Activated naive CD4-positive, alpha-beta T cell (primary cell): ENCODE measurements at regions not wholly inside any gene's neighbourhood (a gene's known extent, or its start where the extent isn't known, plus 50 kb on each side); places are given as distances from the start of the nearest gene placed in this dataset.
A peak's percentile ranks its signal among the peaks of the same experiment; 100 is the strongest.

Experiments used
- DNase-seq, 4 experiments: peaks; one replicate each; lab custom pipeline; 2025; lab: John Stamatoyannopoulos, UW

DNA sequence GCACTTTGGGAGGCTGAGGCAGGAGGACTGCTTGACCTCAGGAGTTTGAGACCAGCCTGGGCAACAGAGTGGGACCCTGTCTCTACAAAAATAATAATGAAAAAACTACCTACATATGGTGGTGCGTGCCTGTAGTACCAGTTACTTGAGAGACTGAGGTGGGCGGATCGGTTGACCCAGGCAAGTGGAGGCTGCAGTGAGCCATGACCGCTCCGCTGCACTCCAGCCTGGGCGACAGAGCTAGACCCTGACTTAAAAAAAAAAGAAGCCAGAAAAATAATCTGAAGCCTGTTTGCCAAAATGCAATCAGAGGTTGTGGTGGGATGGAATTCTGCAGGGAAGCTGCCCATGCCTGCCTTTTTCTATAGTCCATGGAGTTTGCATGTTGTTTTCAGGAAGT lies 50.4 kb upstream of the GGTA1 start:
- DNase-seq: no peak

DNA sequence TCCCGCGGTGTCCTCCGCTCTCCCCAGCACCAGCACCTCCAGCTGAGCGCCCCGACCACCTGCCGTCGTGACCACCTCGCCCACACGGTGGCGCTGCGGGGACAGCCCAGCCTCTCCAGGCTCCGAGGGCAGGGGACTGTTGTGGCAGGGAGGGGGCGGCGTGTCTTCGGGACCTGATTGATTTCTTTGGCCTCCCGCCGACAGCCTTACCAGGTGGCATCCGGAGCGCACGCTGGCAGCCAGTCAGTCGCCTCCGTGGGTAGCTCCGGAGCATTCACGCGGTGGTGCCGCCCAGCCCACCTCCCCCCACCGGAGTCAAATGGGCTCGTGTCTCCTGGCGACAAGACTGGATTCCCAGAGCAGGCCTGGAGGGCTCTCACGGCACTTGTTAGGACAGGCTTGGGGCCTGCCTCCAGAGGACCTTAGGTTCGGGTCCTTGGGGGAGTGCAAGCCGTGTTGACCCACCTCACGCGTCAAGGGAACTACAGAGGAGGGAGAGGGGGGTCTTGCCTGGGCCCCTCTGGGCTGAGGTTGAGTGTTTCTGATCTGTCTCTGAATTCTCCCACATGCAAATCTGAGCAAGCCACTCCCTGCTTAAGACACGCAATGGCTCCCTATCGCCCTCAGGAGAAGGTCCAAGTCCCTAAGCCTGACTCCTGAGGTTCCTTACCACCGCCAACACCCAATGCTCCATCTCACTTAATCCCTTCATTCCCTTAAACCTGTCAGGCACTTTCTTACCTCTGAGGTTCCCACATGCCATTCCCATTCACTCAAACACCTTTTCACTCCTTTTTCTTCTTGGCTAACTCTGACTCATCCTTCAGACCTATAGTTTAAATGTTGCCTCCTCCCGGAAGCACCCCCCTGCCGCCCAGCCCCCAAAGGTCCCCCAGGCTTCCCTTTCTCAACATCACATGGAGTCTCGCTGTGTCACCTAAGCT lies 51.2 kb upstream of the GGTA1 start:
- peak; percentile 21 to 58 (median 48) for DNase-seq

DNA sequence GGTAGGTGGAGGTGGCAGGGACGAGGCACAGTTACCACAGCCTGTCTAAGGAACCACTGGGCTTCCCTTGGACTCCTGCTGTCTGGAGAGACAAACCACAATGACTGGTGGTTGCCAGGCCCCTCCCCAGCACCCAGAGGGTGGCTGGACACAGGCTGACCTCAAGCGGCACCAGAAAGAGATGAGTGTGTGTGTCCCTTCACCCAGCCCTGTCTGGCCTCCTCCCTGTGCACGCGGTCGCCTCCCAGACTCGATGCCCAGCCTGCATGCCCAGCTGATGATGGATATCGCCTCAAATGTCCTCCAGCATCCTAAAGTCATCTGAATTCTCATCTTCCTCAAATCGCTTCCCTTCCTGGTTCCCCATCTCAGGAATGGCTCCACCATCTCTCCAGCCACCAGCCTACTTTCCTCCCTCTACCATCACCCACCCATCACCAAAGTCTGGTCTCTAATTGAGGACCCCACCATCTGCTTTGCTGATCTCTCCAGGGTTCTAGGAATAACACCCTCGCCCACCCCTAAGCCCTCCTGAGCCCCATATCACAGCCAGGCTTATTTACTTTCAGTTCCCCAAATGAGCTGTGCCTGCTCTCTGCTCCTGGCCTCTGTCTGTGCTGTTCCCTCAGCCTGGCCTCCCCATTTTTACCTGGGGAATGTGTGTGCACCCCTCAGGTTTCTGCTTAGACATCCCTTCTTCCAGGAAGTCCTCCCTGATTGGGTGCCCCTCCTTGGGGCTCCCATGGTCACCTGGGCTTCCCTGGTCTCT lies 52.5 kb upstream of the GGTA1 start:
- no peak for DNase-seq

DNA sequence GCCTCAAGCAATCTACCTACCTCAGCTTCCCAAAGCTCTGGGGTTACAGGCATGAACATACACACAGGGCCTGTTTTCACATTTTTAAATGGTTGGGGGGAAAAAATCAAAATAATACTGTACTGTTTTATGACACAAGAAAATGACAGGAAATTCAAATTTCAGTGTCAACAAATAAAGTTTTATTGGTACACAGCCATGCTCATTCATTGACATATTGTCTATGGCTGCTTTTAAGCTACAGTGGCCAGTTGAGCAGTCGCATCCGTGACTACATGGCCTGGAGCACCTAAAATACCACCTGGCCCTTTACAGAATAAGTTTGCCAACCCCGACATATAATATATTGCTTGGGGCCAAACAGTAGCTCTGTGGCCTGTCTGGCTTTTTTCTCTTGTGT lies 56.4 kb upstream of the GGTA1 start:
- DNase-seq: no peak

DNA sequence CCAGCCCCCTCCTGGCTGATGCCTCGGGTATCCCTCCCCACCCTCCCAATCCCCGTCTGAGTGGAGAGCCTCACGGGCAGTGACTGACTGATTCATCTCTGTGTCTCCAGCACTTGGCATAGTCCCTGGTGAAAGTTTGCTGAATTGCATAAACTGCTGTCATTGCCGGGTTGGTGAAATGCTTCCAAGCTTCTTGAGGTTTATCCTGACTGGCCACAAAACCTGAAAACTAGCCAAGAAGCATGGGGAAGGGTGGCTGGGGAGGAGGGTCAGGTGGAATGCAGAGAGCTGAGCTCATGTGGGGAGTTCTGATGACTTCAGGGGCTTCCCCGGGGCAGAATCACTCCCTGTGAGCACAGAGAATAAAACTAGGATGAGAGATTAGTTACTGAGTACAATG lies 56.9 kb upstream of the GGTA1 start:
- DNase-seq: no peak

DNA sequence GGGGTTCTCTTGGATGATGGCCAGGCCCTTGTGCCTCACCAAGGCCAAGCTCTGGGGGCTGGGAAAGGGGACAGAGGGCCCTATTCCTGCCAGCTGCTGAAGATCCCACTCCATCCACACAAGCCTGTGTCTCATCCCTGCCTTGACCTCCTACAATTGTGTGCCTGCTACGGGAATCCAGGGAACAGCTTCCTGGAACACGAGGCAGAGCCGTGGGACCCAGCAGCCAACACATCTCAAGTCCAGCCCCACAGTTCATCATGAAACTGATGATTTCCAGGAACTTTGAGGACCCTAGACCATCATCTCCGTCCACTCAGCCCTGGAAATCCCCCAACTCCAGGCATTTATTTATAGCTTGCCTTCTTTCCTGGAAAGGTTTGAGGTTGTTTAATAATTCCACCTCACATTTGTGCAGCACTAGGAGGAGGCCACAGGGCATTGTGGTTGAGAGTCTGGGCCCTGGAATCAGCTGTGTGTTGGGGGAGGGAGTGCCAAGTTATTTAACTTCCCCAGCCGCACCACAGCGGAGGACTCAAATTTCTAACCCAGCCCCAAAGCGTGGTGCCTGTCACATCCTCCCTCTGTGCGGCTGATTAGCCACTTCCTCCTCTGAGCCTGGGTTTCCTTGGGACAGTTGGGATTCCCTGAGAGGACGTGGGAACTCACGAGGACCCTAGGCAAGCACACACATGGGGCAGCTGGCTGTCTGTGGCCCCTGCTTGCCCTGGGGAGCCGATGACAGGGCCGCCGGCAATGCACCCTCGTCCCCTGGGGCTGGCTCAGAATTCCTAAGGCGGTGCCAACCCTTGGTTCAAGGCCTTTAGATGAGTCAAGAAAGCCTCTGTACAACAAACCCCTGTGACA lies 58.2 kb upstream of the GGTA1 start:
- no peak for DNase-seq

DNA sequence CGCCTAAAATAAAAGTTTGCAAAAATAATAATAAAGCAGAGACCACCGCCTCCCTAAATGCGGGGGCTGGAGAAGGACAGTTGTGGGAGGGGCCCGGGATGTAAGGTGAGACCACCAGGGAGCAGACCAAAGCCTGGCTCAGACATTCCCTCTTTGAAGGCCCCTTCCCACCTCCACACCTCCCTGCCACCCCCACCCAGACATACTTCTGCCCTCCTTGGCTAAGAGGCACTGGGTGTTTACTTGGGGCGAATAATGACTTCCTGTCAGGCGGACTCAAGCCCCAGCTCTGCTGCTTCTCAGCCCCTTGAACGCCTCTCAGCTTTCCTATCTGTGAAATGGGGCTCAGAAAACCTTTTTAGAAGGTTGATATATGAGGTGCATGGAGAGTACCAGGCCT lies 58.8 kb upstream of the GGTA1 start:
- no peak for DNase-seq

DNA sequence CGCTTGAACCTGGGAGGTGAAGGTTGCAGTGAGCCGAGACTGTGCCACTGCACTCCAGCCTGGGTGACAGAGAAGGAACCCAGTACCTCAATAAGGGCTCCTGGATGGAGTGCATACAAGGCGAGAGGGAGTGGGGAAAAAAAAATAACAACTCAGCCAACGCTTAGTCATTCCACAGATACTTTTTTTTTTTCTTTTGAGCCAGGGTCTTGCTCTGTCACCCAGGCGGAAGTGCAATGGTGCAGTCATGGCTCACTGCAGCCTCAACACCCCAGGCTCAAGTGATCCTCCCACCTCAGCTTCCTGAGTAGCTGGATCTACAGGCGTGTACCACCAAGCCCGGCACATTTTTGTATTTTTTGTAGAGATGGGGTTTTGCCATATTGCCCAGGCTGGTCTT lies 59.5 kb upstream of the GGTA1 start:
- DNase-seq: no peak

DNA sequence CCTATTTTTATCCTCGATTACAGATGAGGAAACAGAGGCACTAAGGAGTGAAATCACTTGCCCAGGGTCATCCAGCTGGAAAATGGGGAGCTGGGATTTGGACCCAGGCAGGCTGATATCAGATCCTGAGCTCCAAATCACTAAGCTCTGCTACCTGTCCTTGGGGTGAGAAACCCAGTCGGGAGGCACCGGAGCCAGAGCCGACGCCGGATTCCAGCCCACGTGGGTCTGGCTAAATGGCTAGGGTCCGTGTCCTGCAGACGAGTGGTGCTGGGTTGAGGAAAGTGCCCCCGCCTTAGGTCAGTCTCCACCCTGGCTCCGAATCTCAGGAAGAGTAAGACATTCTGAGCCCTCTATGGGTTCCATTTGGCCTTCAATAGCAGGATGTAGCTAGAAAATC lies 61.3 kb upstream of the GGTA1 start:
- DNase-seq: no peak

DNA sequence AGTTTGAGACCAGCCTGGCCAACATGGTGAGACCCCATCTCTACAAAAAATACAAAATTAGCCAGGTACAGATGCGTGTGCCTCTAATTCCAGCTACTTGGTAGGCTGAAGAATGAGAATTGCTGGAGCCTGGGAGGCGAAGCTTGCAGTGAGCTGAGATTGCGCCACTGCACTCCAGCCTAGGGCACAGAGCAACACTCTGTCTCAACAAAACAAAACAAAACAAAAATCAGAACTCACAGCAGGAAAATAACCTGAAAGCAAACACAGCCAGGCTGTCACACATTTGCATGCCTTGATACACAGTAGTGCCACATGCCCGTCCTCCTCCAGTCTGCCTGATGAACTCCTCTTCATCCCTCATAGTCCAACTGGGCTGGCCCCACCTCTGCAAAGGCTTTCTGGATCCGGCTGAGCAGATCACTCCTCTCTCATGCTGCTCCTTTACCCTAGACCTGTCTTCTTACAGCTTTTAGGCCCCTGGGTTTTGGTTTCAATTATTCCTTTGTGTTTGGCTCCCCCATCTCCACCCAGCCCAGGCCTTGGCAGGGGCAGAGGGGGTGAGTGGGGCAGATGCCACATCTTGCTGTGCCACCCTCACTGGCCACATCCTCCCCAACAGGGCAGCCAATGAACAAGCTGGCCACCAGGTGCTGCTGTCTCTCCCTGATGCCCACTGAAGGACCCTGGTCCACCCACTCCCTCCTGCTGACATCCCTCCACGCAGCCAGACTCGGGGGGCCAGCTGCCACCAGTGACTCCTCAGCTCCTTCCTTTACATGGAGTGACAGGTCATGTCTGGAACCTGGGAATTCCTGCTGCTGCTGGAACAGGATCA lies 62.0 kb upstream of the GGTA1 start:
- DNase-seq: no peak

DNA sequence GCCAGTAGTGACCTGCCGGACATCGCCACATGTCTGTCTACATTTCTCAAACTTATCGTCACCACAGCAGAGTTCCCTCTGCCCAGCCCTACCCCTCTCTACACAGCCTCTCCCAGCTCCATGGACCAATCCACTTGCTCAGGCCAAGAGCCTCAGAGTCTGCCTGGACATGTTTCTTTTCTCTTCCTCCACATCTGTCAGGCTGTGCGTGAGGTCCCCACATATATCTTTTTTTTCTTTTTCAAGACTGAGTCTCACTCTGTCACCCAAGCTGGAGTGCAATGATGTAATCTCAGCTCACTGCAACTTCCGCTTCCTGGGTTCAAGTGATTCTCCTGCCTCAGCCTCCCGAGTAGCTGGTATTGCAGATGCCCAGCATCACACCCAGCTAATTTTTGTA lies 62.7 kb upstream of the GGTA1 start:
- no peak for DNase-seq

DNA sequence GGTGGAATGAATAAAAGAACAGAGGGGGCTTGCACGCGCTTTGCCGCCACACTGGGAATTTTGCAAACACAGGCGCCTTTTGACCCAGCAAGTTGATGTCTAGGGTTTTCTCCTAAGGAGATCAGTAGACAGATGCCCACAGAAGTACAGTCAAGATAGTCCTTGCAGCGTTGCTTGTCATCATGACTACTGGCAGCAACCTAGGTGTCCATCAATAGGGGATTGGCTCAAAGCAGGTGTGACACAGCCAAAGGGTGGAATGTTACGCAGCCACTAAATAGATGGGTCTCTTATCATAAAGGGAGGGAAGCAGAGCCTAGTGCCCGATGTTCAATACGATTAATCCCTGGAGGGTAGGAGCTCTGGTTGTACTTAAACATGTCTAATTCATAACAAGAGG lies 63.8 kb upstream of the GGTA1 start:
- DNase-seq: no peak

DNA sequence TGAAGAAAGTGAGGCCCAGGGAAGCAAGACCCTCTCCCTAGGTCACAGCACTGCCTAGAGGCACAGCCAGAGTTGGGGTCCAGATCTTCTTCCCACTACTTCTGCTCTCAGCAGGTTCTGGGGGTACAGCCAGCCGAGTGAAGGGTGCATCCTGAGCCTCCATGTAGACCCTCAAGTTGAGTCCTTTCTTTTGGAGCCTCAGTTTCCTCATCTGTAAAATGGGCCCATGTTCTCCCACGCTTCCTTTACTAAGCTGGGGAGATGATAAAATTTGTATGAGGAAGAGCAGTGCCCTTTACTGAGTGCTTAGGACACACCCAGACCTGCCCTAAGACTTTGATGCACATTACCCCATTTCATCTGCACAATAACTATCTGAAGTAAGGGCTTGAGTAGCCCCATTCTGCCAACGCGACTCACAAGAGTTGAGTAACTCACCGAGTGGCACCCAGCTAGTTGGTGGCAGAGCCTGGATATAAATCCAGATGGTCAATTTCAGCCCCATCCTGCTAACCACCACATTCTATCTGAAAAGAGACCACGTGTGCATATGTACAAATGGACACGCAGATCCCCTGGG lies 64.3 kb upstream of the GGTA1 start:
- DNase-seq: no peak

DNA sequence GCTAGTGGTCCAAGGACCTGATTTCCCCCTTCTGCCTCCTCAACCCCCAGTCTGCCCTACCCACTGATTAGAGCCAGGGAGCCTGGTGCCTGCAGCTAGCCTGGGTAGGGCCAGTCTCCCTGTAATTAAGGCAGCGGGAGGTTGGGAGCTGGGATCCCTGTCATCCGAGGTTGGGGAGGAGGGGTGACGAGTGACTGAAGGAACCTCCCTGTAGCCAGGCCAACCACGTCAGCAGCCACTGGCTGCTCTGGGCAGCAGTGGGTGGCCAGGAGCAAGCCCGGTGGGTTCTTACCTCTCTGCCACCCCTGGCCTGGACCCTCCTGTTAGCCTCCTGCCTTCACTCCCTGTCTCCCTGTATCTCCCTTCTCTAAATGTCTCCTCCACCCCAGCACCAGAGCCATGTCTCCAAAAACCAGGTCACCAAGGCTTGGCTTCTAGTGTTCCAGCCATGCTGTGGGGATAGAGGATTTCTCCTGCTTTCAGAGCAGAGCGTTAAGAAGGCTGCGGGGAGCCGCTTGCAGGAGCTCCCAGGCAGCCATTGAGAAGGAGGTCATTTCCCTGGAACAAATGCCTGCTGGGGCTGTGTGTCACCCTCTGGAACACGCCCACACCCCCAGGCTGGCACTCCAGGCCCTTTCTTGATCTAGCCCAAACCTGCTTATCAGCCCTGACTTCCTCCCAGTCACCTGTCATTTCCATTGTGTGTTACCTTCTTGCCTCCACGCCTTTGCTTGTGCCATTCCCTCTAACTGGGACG lies 65.0 kb upstream of the GGTA1 start:
- no peak for DNase-seq

DNA sequence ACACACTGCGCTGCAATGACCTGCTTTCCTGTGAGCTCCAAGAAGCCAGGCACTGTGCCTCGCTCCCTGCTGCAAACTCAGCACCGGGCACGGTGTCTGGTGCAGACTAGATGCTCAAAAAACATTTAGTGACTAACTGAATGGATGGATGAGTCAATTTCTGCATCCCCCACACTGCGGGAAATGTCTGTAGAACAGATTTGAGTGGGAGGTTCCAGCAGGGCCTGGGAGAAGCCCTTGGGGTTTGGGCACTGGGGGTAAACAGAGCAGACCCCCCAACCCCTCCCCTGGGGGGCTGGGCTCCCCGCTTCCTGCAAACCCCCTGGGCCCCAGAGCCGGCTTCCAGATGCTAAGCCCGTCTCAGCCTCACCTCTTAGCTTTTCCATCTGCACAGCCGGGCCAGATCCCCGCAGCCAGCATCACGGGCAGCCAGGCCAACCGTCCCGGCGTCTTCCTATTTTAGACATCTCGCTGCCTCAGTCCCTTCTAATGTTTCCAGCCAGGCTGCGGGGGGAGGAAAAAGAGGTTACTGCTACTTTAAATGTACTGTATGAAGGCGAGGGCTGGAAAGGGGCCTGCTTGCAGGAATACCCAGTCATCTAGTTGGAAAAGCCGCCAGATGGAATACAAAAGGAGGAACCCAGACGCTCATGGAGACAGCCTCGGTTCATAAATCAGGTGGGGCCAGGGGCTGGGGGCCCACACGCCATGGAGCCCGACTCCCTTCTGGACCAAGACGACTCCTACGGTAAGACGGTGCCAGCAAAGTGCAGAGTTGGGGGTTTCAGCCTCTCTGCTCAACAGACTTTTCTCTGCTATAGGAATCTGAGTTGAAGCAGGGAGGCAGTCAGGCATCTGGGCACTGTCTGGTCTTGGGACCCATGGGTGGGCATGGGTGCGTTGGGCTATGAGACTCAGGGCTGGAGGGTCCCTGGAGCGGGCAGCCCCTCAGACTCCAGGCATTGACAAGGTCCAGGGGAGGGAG lies 67.1 kb upstream of the GGTA1 start:
- no peak for DNase-seq

DNA sequence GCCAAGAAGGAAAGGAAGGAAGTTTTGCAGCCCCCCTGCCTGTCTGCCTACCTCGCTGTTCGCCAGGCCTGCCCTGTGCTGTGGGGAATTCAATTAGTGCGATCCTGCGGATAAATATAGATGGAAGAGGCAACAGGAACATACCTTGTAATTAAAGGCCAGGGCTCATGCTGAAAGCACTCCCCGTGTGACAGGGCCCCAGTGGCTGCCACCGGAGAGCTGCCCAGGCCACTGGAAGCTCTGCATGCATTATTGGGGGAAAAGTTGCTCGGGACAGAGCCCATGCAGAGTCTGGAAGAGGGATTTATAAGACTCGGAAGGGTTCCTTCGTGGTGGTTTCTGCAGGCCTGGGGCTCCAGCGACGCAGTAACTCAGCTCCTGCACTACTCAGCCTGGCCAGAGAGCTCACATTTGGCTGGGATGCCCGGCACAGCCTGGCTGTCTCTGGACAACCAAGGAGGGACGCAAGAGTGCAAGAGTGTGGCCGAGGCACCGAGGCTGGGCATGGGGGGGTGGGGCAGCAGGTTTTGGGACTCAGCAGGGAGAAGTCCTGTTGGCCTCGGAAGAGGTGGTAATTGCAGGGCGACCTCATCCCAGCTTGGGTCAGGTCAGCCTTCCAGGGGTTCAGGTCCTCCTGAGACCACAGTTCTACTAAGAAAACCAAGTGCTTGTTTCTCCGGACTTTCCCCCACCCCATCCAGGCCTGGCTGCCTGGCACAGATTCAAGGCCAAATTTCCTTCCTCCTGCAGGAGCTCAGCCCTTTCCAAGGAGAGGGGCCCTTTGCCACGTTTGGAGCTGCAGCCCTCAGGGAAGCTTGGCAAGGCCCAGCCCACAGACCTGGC lies 68.1 kb upstream of the GGTA1 start:
- no peak for DNase-seq

DNA sequence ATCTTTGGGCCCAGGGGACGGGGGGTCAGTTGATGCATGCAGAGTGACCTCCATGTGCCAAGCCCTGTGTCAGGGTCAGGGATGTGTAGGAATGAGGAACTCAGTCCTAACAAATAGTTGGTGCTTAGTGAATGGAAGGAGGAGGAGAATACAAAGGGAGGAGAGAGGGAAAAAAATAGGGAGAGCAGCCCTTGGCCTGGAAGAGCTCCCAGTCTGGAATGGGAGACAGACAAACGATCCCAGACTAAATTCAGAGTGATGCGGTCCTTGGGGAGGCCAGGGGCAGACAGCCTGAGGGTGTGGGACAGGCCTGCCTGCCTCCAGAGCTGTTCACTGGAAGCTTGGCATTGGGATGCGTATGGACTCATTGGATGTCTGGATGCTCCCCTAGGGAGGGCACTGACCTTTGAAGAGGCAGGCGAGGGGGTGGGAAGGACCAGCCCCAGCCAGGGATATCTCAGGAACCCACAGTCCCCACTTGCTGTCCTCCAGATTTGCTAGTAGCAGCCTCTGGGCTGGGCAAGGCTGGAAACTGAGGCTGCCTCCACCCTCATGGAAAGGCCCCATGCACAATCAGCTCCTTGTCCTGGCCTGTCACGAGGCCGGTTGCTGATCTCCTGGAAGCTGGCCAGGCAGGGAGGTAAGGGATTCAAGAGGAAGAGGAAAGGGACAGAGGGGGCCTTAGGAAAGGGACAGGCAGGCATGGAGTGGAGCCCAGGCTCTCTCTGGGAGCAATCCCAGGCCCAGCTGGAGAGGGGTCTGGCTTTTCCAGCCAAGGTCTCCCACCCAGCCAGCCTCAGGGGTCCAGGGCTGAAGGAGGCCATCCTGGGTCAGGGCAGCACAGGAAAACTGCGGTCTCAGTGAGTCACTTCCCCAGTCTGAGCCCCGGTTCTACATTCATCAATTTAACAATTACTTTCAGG lies 69.0 kb upstream of the GGTA1 start:
- no peak for DNase-seq
